ENCODE measurements at regions not wholly inside any gene's neighbourhood (a gene's known extent, or its start where the extent isn't known, plus 50 kb on each side); places are given as distances from the start of the nearest gene placed in this dataset.

- no peak for DNase-seq (ENCODE audit: low read depth)
These were observed 389.6 kb upstream of the HS6ST1 start for GRCh38 chr2:128708106-128708816.

DNA sequence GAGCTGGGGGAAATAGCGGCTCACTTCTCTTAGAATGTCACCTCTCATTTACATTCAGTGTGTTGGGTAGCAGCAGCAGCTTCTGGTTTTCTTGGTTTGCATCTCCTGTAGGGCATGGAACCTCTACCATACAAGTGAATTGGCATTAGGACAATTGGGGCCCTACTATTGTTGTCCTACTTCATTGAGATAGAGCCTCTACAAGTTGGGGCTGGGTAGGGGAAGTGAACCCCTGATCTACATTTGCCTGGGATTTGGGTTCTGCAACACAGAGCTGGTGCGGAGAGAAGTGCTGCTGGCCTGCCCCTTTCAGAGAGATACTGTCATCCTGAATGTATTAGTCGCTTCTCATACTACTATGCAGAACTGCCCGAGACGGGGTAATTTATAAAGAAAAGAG lies 391.6 kb upstream of the HS6ST1 start:
- DNase-seq (ENCODE audit: low read depth), result no peak

- DNase-seq (ENCODE audit: low read depth), result no peak
These were observed 392.1 kb upstream of the HS6ST1 start for GRCh38 chr2:128710729-128711128.

- DNase-seq (ENCODE audit: low read depth), result no peak
These were observed 395.6 kb upstream of the HS6ST1 start for GRCh38 chr2:128714285-128714684.

GRCh38 chr2:128714851-128715312 lies 396.2 kb upstream of the HS6ST1 start:
- DNase-seq (ENCODE audit: low read depth), result no peak

DNA sequence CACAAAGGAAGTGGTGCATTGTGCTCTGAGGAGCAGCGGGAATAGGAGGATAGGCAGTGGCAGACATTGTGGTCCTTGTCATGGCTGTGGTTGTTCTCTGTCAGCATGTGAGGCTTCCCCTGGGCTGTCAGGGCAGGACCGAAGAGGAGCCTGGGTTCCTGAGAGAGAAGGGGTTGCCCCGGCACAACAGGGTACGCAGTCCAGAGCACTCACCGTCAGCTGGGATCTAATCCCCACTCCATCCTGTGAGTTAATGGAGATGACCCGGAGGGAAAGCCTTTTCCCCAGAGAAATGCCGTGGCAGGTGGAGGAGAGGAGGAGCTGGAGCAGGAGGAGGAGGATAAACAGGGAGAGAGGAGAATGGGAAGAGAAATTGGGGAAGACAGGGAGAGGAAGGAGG lies 396.7 kb upstream of the HS6ST1 start:
- DNase-seq (ENCODE audit: low read depth), result no peak

GRCh38 chr2:128716299-128716721 lies 397.6 kb upstream of the HS6ST1 start:
- no peak for DNase-seq (ENCODE audit: low read depth)

- no peak for DNase-seq (ENCODE audit: low read depth)
These were observed 399.4 kb upstream of the HS6ST1 start for GRCh38 chr2:128717758-128718710.

GRCh38 chr2:128720080-128721022 lies 401.7 kb upstream of the HS6ST1 start:
- DNase-seq (ENCODE audit: low read depth), result no peak

DNA sequence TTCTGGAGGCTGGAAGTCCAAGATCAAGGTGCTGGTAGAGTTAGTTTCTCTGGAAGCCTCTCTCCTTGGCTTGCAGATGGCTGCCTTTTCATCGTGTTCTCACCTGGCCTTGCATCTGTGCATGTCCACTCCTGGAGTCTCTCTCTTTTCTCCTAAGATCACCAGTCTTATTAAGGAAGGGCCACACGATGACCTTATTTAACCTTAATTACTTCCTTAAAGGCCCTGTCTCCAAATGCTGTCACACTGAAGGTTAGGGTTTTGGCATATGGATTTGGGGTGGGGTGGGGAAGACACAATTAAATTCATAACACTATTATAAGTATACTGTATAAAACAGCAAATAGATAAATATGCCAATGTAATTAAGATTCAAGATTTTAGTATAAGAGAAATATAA lies 402.4 kb upstream of the HS6ST1 start:
- DNase-seq (ENCODE audit: low read depth), result no peak

GRCh38 chr2:128722489-128722888 lies 403.8 kb upstream of the HS6ST1 start:
- no peak for DNase-seq (ENCODE audit: low read depth)

DNA sequence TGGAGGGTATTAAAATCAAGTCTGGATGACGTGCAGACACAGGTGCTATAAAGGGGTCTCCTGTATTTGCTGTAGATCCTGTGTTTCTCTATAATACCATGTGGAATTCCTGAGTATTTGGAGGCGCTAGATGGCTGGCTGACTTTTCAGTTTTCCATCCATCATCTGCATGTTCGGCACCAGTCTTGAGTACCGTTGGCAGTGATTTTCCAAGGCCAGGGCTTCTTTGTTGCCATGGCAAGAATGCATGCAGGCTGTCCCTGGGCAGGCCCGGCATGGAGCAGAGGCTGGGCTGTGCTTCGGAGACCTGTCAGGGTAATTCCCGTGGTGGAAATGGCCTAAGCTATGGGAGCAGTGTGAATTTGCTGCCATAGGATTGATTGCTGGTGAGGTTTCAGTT lies 405.9 kb upstream of the HS6ST1 start:
- no peak for DNase-seq (ENCODE audit: low read depth)

- DNase-seq (ENCODE audit: low read depth), result no peak
These were observed 406.3 kb upstream of the HS6ST1 start for GRCh38 chr2:128724972-128725371.

GRCh38 chr2:128726236-128726635 lies 407.6 kb upstream of the HS6ST1 start:
- no peak for DNase-seq (ENCODE audit: low read depth)

- DNase-seq (ENCODE audit: low read depth), result no peak
These were observed 408.2 kb upstream of the HS6ST1 start for GRCh38 chr2:128726911-128727310.

DNA sequence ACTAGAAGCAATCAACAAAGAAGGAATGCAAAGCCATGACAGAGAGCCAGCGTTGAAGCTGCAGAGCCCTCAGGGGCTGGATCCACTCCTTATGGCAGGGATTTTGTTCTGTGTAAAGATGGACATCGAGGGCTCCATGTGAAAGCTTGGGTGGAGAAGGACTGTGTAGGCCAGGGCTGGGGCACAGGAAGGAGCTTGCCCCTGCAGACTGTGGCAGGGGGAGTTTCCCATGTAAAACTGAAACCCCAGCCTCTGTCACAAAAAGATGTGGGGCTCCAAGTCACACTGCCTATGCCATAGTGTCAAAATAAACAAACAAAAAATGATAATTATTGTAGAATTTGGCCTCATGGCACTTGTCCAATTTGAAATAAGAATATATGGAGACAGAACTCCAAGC lies 408.7 kb upstream of the HS6ST1 start:
- DNase-seq (ENCODE audit: low read depth), result no peak

- peak; percentile 1 for DNase-seq (ENCODE audit: low read depth)
These were observed 409.2 kb upstream of the HS6ST1 start for GRCh38 chr2:128727914-128728313.

GRCh38 chr2:128729051-128729450 lies 410.4 kb upstream of the HS6ST1 start:
- no peak for DNase-seq (ENCODE audit: low read depth)

- no peak for DNase-seq (ENCODE audit: low read depth)
These were observed 413.5 kb upstream of the HS6ST1 start for GRCh38 chr2:128731994-128732650.

DNA sequence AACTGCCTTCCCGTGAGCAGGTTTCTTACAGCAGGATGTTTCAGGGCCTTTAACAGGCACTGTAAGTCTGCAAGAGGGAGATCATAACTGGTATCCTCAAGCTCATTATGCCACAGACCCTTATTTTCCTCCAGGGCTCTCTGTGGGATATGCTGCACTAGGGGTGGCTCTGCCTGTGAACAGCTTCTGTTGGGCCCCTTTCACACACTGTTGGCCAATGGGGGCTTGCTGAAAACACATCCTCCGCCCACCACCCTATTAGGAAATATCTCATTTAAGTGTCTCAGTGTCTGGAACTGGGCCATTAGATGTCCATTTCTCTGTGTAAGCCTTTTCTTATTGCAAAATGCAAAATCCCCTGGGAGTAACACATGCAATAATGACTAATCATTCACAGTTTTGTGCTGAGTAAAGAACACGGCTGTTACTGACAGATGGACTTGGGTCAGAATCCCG lies 414.3 kb upstream of the HS6ST1 start:
- DNase-seq (ENCODE audit: low read depth), result no peak

DNA sequence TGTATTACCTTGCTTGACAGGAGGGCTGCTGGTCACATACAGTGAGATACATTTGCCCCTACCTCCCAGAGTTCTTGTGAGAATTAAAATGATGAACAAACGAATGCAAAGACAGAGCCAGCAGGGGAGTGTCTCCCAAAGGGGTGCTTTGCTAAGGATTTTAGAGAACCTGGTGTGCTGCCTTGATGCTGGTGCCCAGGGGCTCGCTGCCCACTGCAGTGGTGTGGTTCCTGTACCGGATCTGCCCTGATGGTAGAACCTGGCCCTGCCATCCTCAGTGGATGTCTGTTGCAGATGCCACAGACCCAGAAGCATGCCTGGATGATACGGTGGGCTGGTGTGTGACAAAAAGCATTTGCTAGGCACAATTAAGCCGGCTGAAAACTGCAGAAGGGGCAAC lies 414.8 kb upstream of the HS6ST1 start:
- no peak for DNase-seq (ENCODE audit: low read depth)
